Tibial artery (tissue), 4 donors: ENCODE measurements at regions not wholly inside any gene's neighbourhood (a gene's known extent, or its start where the extent isn't known, plus 50 kb on each side); places are given as distances from the start of the nearest gene placed in this dataset.

ENCODE experiments used
- DNase-seq, 2 donors: peaks; one replicate each; pipeline ENCODE4 v3.0.0-alpha.2; 2019
- H3K27ac ChIP-seq, 2 donors: fragments of 200-600 bp; sonication (generic) in 1 of 2; 1 replicate in 1 of 2; 2 replicates in 1 of 2; pipeline ENCODE4 v1.5.1; 2018 to 2019; ENCODE audit warnings: mild to moderate bottlenecking in 1 of 2
- H3K27me3 ChIP-seq, 2 donors: fragments of 200-600 bp; sonication (generic) in 1 of 2; one replicate each; pipeline versions ENCODE4 v1.5.1 to v1.6.0; 2016 to 2019
- H3K36me3 ChIP-seq, 3 donors: fragments of 200-600 bp; sonication (generic) in 2 of 3; one replicate each; pipeline ENCODE4 v1.5.1; 2016 to 2019; ENCODE audit warnings: mild to moderate bottlenecking in 2 of 3
- H3K4me1 ChIP-seq, 4 donors: fragments of 200-600 bp; sonication (generic) in 2 of 4; 1 replicate in 3 of 4; 2 replicates in 1 of 4; pipeline ENCODE4 v1.5.1; 2016 to 2019
- H3K4me3 ChIP-seq, 2 donors: fragments of 200-600 bp; sonication (generic) in 1 of 2; 1 replicate in 1 of 2; 2 replicates in 1 of 2; pipeline ENCODE4 v1.5.1; 2018 to 2019; ENCODE audit warnings: mild to moderate bottlenecking in 2 of 2
- H3K9me3 ChIP-seq, 3 donors: fragments of 200-600 bp; sonication (generic) in 1 of 3; one replicate each; pipeline ENCODE4 v1.5.1; 2016 to 2019
- CTCF ChIP-seq, 2 experiments: fragments of 200-600 bp in 1 of 2; fragments of 450-650 bp in 1 of 2; IDR thresholded peaks; one replicate each; pipeline ENCODE4 v1.5.1; 2017 to 2019; ENCODE audit warnings: antibody characterized with exemption in 2 of 2, mild to moderate bottlenecking in 1 of 2, moderate library complexity in 1 of 2
- intact Hi-C: fragments of 100-400 bp; cut with DNase I; formaldehyde crosslinking; loops from one replicate; pipeline ENCODE4 v1.15.0; 2023; ENCODE audit warnings: low total_unique reads

- no peak for TF ChIP-seq CTCF (IDR thresholded peaks at IDR 0.05)
- H3K27ac ChIP-seq = no peak overlapping the region
- DNase-seq = no peak
- no peaks in the 10 kb centered on the region for H3K27me3 ChIP-seq
- no peaks in the 10 kb centered on the region for H3K9me3 ChIP-seq
- H3K4me3 ChIP-seq = no peak overlapping the region
- H3K4me1 ChIP-seq = no peaks in the 10 kb centered on the region
- intact Hi-C loops = no loop called here
- no peaks in the 10 kb centered on the region for H3K36me3 ChIP-seq
These were observed 218.2 kb upstream of the RREB1 start for GRCh38 chr6:6889601-6890000.

GRCh38 chr6:6890400-6890858 is 217.3 kb upstream of the RREB1 start:
- Histone ChIP-seq H3K27me3 (no peaks in the 10 kb centered on the region), H3K27ac (no peak overlapping the region), H3K9me3 (no peaks in the 10 kb centered on the region), H3K4me1 (no peaks in the 10 kb centered on the region), H3K36me3 (no peaks in the 10 kb centered on the region), H3K4me3 (no peak overlapping the region)
- no peak for DNase-seq
- no peak for TF ChIP-seq CTCF (IDR thresholded peaks at IDR 0.05)
- intact Hi-C loops = no loop called here

DNA sequence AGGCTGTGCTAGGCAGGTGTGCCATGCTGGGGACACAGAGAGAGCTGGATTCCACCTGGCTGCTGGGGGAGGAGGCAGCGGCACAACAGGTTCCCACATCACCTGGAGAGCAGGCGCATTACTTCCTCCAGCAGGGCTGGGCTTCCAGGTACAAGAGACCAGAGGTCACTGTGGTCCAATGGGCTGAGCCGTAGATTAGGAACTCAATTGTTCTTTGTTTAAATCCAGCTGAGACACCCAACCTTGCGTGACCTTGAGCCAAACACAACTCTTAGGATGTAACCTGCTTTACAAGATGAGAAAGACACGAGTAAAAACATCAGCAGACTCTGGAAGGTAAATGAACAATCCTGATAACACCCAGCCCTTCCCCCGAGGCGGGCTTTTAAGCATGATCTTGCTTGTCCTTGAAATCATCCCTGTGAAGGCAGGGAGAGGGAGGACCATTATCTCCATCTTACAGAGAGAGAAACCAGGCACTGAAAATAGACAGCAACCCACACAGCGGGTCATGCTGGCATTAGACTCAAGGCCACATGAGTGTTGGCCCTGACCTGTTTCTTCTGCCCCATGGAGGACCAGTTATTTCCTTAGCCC is 216.5 kb upstream of the RREB1 start:
- intact Hi-C loops = no loop called here
- Histone ChIP-seq H3K27ac (no peak overlapping the region), H3K27me3 (no peaks in the 10 kb centered on the region), H3K4me1 (no peaks in the 10 kb centered on the region), H3K9me3 (no peaks in the 10 kb centered on the region), H3K36me3 (no peaks in the 10 kb centered on the region), H3K4me3 (no peak overlapping the region)
- no peak for TF ChIP-seq CTCF (IDR thresholded peaks at IDR 0.05)
- no peak for DNase-seq

GRCh38 chr6:6891949-6892461 is 215.8 kb upstream of the RREB1 start:
- intact Hi-C loops = no loop called here
- Histone ChIP-seq H3K4me1 (no peaks in the 10 kb centered on the region), H3K4me3 (no peak overlapping the region), H3K27ac (no peak overlapping the region), H3K27me3 (no peaks in the 10 kb centered on the region), H3K36me3 (no peaks in the 10 kb centered on the region), H3K9me3 (no peaks in the 10 kb centered on the region)
- DNase-seq = no peak
- TF ChIP-seq CTCF (IDR thresholded peaks at IDR 0.05) = no peak

DNA sequence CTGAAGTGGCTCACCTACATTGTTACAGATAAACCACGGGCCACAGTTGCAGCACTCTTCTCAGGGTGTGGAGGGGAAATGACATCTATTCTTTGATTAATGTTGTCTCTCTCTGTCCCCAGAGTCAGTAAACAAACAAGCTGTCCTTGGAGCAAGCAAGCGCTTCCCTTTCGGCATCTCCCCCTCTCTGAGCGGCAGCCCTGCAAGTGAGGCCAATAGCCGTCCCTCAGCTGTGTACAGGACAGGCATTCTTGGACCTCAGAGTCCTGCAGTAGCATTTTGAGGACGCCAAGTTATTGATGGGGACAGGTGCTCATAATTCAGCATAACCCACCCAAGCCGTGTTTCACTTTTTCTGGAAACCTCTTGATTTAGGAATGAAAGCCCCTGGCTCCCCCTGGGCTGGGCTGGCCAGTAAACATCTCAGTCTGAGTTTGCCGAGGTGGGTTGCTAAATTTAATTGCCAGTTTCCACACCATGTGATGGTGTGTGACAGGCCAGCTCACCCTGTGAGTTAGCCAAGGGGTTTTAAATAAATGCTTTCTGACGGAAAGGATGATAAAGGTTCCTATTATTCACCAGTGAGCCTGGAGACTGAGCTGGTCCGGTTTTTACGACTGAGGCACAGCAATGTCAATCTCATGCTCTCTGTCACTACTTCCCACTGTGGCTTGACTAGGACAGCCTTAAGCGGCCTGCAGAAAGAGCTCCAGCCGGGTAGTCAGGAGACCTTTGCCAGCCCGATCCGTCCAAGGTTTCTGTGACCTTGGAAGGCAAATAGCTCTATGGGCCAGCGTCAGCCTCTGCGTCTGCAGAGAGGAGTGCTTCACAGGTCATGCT is 214.8 kb upstream of the RREB1 start:
- DNase-seq = no peak
- no peaks in the 10 kb centered on the region for H3K9me3 ChIP-seq
- H3K4me3 ChIP-seq = no peak overlapping the region
- TF ChIP-seq CTCF (IDR thresholded peaks at IDR 0.05) = no peak
- no peaks in the 10 kb centered on the region for H3K4me1 ChIP-seq
- no peaks in the 10 kb centered on the region for H3K27me3 ChIP-seq
- no peak overlapping the region for H3K27ac ChIP-seq
- no peaks in the 10 kb centered on the region for H3K36me3 ChIP-seq
- intact Hi-C loops = no loop called here
